SKM-1 (cell line): ENCODE measurements at regions not wholly inside any gene's neighbourhood (a gene's known extent, or its start where the extent isn't known, plus 50 kb on each side); places are given as distances from the start of the nearest gene placed in this dataset.
A peak's percentile ranks its signal among the peaks of the same experiment; 100 is the strongest.

Experiments used
- DNase-seq: peaks from one replicate; lab custom pipeline; 2025; ENCODE audit not compliant: unreplicated experiment; lab: John Stamatoyannopoulos, UW

DNA sequence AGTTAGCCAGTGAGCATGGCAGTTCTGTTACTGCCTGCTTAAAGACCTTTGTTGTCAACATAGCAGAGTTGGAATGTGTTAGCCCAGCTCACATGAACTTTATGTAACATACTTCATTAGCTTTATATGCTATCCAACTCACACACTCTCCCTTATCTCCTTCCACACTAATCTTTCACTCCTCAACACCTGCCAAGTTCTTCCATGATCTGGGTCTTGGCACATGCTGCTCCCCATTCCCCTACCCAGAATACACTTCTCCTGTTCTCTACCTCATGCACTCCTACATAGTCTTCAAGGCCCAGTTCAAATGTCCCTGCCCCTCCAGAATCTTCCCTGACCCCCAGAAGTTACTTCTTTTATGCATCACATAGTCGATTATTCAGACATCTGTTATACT is 179.3 kb downstream of the KATNAL1 start:
- no peak for DNase-seq

DNA sequence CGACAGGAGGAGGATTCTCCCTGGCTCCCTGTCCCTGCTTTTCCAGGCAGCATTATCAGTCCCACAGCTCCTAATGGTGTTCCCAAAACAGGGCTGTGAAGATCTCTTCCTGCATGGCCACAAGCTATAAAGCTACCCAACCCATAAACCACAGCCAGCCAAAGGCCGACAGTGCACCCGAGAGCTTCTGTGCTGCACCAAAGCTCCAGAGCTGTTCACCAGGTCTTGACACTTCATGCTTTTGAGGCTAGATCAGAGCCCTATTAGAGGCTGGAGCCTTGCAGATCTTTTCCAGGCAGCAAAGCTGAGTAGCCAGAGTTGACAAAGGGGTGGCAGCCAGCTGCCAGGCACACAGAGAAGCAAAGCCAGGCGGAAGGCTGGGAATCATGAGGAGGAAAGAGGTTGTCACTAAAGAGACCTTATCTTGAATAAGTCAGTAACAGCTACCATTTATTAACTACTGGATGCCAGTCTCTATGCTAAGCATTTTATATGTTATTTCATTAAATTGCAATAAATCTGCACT is 180.4 kb downstream of the KATNAL1 start:
- no peak for DNase-seq

DNA sequence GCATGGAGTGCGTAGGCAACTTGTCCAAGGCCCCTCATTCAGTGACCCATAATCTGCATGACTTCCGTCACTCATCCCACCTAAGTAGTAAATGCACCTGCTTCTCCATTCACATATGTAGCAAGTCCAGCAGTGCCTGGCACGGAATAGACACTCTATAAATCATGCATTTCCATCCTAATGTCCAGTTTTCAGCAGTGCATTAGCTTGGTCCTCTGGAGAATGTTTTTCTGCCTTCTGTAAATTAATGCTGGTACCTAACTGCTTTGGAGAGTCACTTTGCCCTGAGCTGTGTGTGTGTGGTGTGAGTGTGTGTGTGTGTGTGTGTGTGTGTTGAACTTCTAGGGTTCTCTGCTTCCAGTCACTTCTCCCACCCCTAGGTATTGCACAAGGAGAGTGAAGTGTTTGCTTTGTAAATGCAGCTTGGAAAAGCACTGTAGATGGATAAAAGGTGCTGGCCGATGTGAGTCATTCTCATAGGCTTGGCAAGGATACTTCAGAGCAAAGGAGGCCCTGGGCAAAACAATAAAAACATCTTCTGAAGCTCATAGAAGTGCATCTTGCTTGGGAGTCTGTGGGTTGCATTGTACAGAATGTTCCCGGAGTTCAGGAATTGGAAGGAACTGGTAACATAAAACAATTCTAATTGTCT is 181.8 kb downstream of the KATNAL1 start:
- DNase-seq: no peak

DNA sequence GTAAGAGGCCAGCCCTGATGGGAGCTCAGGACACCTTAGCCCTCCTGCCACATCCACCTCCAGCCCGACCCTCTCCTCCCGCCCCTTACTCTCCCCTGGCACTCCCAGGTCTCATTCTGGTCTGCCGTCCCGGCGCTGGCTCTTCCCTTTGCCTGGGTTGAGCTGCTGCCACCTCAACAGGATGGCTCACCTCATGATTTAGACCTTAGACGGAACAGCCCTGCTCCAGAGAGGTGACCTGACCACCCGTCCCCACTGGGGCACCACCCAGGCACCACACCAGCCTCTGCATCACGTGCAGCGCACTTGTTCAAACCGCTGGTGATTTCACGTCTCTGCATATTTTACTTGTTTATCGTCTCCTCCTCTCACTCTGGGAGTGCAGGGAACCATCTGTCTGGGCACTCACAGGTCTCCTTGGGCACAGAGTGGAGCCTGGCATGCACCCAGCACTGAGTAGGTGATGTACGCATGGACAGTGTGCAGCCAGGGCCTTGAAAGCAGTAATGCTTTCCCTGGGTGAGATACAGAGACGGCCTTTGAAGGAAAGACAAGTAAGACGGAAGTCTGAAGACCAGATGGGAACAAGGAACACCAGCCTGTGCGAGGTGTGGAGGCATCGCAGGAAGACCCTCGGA is 183.1 kb downstream of the KATNAL1 start:
- no peak for DNase-seq

DNA sequence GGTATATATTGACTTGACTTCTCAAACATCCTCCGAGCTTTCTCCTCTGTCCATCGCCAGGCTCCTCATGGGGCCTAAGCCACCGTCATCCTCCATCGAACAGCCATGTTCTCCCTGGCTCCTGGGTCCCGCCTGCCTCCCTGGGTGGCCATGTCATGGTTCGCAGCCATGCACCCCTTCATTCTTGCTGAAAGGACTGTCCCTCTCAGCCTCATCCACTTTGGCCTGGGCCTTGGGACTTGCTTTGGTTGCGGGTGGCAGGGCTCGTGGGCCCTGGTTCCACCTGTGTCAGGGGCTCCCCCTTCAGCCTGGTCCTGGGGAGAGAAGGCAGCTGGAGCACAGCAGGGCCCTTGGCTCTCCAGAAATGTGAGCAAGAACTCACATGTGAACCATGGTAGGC is 183.8 kb downstream of the KATNAL1 start:
- no peak for DNase-seq

- no peak for DNase-seq
These were observed 185.7 kb downstream of the KATNAL1 start for GRCh38 chr13:30121666-30122065.

GRCh38 chr13:30121244-30121643 is 186.1 kb downstream of the KATNAL1 start:
- DNase-seq: no peak

- no peak for DNase-seq
These were observed 187.1 kb downstream of the KATNAL1 start for GRCh38 chr13:30120133-30120822.

DNA sequence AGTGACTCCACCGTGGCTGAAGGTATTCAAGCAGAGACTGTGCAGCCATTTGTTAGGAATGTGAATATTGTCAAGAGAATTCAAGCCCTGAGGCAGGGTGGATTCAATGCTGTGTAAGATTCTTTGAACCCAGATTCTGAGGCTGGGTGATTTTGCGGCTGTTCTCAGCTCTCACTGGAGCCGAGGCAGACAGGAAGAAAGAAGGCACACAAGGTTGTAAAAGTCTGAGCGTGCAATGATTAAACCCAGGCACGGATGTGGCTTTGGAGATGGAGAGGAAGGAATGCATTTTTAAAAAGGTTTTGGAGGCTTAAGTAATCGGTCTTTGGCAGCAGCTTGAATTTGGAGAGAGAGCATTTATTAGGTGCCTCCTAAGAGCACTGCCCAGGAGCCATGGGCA is 187.9 kb downstream of the KATNAL1 start:
- DNase-seq: no peak

GRCh38 chr13:30116379-30116778 is 191.0 kb downstream of the KATNAL1 start:
- no peak for DNase-seq

- DNase-seq: no peak
These were observed 192.1 kb downstream of the KATNAL1 start for GRCh38 chr13:30115257-30115600.

DNA sequence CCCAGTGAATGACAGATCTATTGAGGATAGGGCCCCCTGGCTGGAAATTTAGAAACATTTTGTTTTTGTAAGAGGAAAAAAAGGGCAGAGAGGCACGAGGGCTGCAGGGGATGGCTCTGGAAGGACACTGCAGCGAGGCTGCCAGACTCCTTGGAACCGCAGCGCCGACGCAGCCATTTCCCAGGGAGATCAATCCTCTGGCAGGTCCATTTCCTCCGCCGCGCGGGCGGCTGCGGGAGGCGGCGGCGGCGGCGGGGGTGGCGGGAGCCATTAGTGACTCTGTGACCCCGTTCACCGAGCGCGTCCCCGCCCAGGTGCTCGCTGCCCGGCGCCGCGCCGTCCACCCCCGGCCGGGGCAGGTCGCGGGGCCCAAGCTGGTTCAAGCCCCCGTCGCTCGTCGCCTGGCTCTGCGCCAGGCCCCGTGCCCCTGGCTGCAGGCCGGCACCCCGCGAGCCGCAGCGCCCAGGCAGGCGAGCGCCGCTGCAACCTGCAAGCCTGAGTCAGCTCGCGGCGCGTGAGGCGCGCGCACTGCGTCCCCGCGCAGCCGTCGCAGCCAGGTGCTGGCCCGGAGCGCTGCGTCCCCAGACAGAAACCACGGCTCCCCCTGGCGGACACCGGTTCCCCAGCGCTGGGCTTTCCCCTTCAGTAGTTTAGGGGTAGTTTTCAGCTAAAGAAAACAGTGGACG is 192.6 kb downstream of the KATNAL1 start:
- DNase-seq: peak; percentile 78

- no peak for DNase-seq
These were observed 193.3 kb downstream of the KATNAL1 start for GRCh38 chr13:30113983-30114570.

DNA sequence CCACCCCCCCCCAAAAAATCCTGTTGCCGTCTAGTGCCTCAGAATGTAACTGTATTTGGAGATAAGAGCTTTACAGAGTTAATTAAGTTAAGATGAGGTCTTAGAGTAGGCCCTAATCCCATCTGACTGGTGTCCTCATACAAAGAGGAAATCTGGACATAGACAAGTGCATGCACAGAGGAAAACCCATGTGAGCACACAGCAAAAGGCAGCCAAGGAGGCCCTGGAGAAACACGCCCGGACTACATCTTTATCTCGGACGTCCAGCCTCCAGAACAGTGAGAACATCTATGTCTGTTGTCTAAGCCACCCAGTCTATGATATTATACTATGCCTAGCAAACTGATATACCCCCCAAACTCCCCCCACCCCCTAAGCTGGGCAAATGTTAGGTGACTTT is 193.8 kb downstream of the KATNAL1 start:
- no peak for DNase-seq

GRCh38 chr13:30112602-30113435 is 194.5 kb downstream of the KATNAL1 start:
- DNase-seq: peak; percentile 71

GRCh38 chr13:30111810-30112209 is 195.5 kb downstream of the KATNAL1 start:
- no peak for DNase-seq

GRCh38 chr13:30110301-30111070 is 196.9 kb downstream of the KATNAL1 start:
- no peak for DNase-seq

DNA sequence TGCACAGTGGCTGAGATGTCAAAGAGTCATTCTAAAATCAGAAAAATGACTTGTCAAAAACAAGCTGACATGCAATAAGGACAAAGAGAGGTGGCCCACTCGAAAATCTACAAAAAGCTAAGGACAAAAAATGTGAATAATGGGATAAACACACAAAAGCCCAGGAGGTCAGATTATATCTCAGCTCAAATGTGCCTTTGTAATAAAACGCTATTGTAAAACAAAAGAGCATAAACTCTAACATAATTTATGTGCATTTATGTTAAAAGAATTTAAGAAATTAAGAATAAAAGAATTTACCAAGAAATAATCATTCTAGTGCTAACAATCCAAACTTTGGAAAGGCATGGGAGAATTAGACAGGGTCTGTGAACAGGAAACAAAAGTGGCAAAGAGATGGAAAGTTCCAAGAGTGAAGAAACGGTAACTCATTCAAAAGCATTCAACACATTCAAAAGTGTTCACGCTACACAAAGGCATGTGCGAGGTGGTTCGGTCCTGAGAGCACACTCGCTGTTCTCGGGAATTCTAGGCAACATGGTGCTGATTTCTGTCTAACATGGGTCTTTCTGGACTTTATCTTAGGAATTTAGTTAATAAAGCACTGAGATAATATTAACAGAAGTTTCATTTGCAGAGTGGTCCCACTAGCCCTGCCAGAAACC is 197.7 kb downstream of the KATNAL1 start:
- DNase-seq: no peak

GRCh38 chr13:30108913-30109237 is 198.5 kb downstream of the KATNAL1 start:
- DNase-seq: no peak
